ENCODE measurements at regions not wholly inside any gene's neighbourhood (a gene's known extent, or its start where the extent isn't known, plus 50 kb on each side); places are given as distances from the start of the nearest gene placed in this dataset.

- Mint-ChIP-seq H3K9me3 (ENCODE audit: unreplicated experiment) (peaks cover 6% of the 10 kb centered on the region), H3K4me3 (ENCODE audit: unreplicated experiment) (no peak overlapping the region), H3K27ac (ENCODE audit: unreplicated experiment) (no peak overlapping the region), H3K27me3 (ENCODE audit: low read depth, unreplicated experiment) (no peaks in the 10 kb centered on the region), H3K36me3 (ENCODE audit: low read depth, unreplicated experiment) (no peaks in the 10 kb centered on the region), H3K4me1 (ENCODE audit: low read depth, unreplicated experiment) (peaks cover 5% of the 10 kb centered on the region)
- Histone ChIP-seq H3K4me3 (ENCODE audit: insufficient read depth, low read depth, low read length) (no peak overlapping the region), H3K79me2 (ENCODE audit: insufficient read depth, low read length) (no peaks in the 10 kb centered on the region), H3K9me3 (ENCODE audit: insufficient read depth, low read depth, low read length) (no peaks in the 10 kb centered on the region), H2AFZ (ENCODE audit: low read depth, low read length) (no peak overlapping the region), H4K20me1 (ENCODE audit: insufficient read depth, low read length) (no peaks in the 10 kb centered on the region), H3K4me1 (ENCODE audit: insufficient read depth, low read length) (peaks cover 6% of the 10 kb centered on the region), H3K9ac (ENCODE audit: low read length) (peak overlapping the region; percentile 4), H3K27ac (ENCODE audit: low read depth, low read length) (peak overlapping the region; percentile 42), H3K4me2 (ENCODE audit: low read length) (no peak overlapping the region), H3K36me3 (ENCODE audit: insufficient read depth, low read length) (no peaks in the 10 kb centered on the region), H3K27me3 (ENCODE audit: insufficient read depth, low read length) (no peaks in the 10 kb centered on the region)
- DNase-seq (ENCODE audit: low read depth): peak; percentile 82
- no peak for TF ChIP-seq EZH2 (IDR thresholded peaks at IDR 0.05; ENCODE audit: insufficient read depth, low read length)
- no peak for TF ChIP-seq CTCF (IDR thresholded peaks at IDR 0.05; ENCODE audit: insufficient read depth, low read depth, low read length)
- no peak for FAIRE-seq
Observed at GRCh38 chr10:83346266-83346910, 792.9 kb upstream of the GHITM start.

DNA sequence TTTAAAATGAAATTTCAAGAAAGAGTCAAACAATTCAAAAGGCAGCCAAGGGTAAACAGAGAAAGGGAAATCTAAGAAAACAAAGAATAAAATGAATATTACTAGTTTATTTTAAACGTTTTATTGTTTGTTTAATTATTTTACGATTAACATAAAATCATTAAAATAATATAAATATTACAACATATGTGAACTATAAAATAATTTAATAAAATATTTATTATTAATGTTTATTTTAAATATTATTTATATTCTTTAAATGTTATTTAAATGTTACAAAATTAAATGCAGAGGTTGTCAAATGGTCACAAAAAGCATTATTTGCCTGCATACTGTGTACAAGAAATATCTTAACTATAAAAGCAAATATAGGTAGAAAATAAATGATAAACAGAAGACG lies 786.7 kb upstream of the GHITM start:
- Mint-ChIP-seq H3K4me1 (ENCODE audit: low read depth, unreplicated experiment) (no peaks in the 10 kb centered on the region), H3K4me3 (ENCODE audit: unreplicated experiment) (no peak overlapping the region), H3K27me3 (ENCODE audit: low read depth, unreplicated experiment) (no peaks in the 10 kb centered on the region), H3K36me3 (ENCODE audit: low read depth, unreplicated experiment) (no peaks in the 10 kb centered on the region), H3K27ac (ENCODE audit: unreplicated experiment) (no peak overlapping the region), H3K9me3 (ENCODE audit: unreplicated experiment) (no peaks in the 10 kb centered on the region)
- H3K9me3 ChIP-seq (ENCODE audit: insufficient read depth, low read depth, low read length): no peaks in the 10 kb centered on the region
- no peaks in the 10 kb centered on the region for H4K20me1 ChIP-seq (ENCODE audit: insufficient read depth, low read length)
- FAIRE-seq: no peak
- TF ChIP-seq CTCF (IDR thresholded peaks at IDR 0.05; ENCODE audit: insufficient read depth, low read depth, low read length) (no peak), EZH2 (IDR thresholded peaks at IDR 0.05; ENCODE audit: insufficient read depth, low read length) (no peak)
- no peak overlapping the region for H3K9ac ChIP-seq (ENCODE audit: low read length)
- H3K4me3 ChIP-seq (ENCODE audit: insufficient read depth, low read depth, low read length): no peak overlapping the region
- H3K27ac ChIP-seq (ENCODE audit: low read depth, low read length): no peak overlapping the region
- H2AFZ ChIP-seq (ENCODE audit: low read depth, low read length): no peak overlapping the region
- no peaks in the 10 kb centered on the region for H3K27me3 ChIP-seq (ENCODE audit: insufficient read depth, low read length)
- no peaks in the 10 kb centered on the region for H3K79me2 ChIP-seq (ENCODE audit: insufficient read depth, low read length)
- DNase-seq (ENCODE audit: low read depth): no peak
- no peaks in the 10 kb centered on the region for H3K36me3 ChIP-seq (ENCODE audit: insufficient read depth, low read length)
- H3K4me1 ChIP-seq (ENCODE audit: insufficient read depth, low read length): no peaks in the 10 kb centered on the region
- no peak overlapping the region for H3K4me2 ChIP-seq (ENCODE audit: low read length)

- Histone ChIP-seq H4K20me1 (ENCODE audit: insufficient read depth, low read length) (no peaks in the 10 kb centered on the region), H3K4me1 (ENCODE audit: insufficient read depth, low read length) (no peaks in the 10 kb centered on the region), H2AFZ (ENCODE audit: low read depth, low read length) (no peak overlapping the region), H3K27ac (ENCODE audit: low read depth, low read length) (no peak overlapping the region), H3K79me2 (ENCODE audit: insufficient read depth, low read length) (no peaks in the 10 kb centered on the region), H3K9ac (ENCODE audit: low read length) (no peak overlapping the region), H3K4me2 (ENCODE audit: low read length) (no peak overlapping the region), H3K36me3 (ENCODE audit: insufficient read depth, low read length) (no peaks in the 10 kb centered on the region), H3K27me3 (ENCODE audit: insufficient read depth, low read length) (no peaks in the 10 kb centered on the region), H3K9me3 (ENCODE audit: insufficient read depth, low read depth, low read length) (no peaks in the 10 kb centered on the region), H3K4me3 (ENCODE audit: insufficient read depth, low read depth, low read length) (no peak overlapping the region)
- DNase-seq (ENCODE audit: low read depth) (no peak), FAIRE-seq (no peak)
- Mint-ChIP-seq H3K9me3 (ENCODE audit: unreplicated experiment) (no peaks in the 10 kb centered on the region), H3K4me1 (ENCODE audit: low read depth, unreplicated experiment) (no peaks in the 10 kb centered on the region), H3K27me3 (ENCODE audit: low read depth, unreplicated experiment) (no peaks in the 10 kb centered on the region), H3K4me3 (ENCODE audit: unreplicated experiment) (no peak overlapping the region), H3K27ac (ENCODE audit: unreplicated experiment) (no peak overlapping the region), H3K36me3 (ENCODE audit: low read depth, unreplicated experiment) (no peaks in the 10 kb centered on the region)
- TF ChIP-seq CTCF (IDR thresholded peaks at IDR 0.05; ENCODE audit: insufficient read depth, low read depth, low read length) (no peak), EZH2 (IDR thresholded peaks at IDR 0.05; ENCODE audit: insufficient read depth, low read length) (no peak)
Observed at GRCh38 chr10:83354456-83354855, 784.9 kb upstream of the GHITM start.
